Right kidney (tissue), 1 donor: ENCODE measurements at regions not wholly inside any gene's neighbourhood (a gene's known extent, or its start where the extent isn't known, plus 50 kb on each side); places are given as distances from the start of the nearest gene placed in this dataset.
"Not testable (repeated sequence)": the region's sequence is repeated elsewhere in the genome, so short reads cannot be mapped to it uniquely, and the experiment has no call there.

ENCODE experiments used
- DNase-seq: peaks from one replicate; pipeline ENCODE4 v3.0.0-alpha.2; 2016

GRCh38 chr5:169531631-169532030, 51.9 kb upstream of the SPDL1 start:
- no peak for DNase-seq

- DNase-seq, result no peak
These were observed 55.7 kb upstream of the SPDL1 start for GRCh38 chr5:169527863-169528262.

GRCh38 chr5:169527066-169527465, 56.5 kb upstream of the SPDL1 start:
- no peak for DNase-seq

GRCh38 chr5:169522851-169523250, 60.7 kb upstream of the SPDL1 start:
- DNase-seq, result no peak

- no peak for DNase-seq
These were observed 62.1 kb upstream of the SPDL1 start for GRCh38 chr5:169521366-169521983.

GRCh38 chr5:169519358-169519757, 64.2 kb upstream of the SPDL1 start:
- DNase-seq, result no peak

GRCh38 chr5:169518779-169519178, 64.8 kb upstream of the SPDL1 start:
- not testable (repeated sequence) for DNase-seq

- no peak for DNase-seq
These were observed 71.2 kb upstream of the SPDL1 start for GRCh38 chr5:169512385-169512784.

GRCh38 chr5:169511708-169512107, 71.9 kb upstream of the SPDL1 start:
- DNase-seq, result no peak

- no peak for DNase-seq
These were observed 76.5 kb upstream of the SPDL1 start for GRCh38 chr5:169507051-169507450.

- DNase-seq, result no peak
These were observed 79.7 kb upstream of the SPDL1 start for GRCh38 chr5:169503886-169504285.

GRCh38 chr5:169499990-169500505, 83.5 kb upstream of the SPDL1 start:
- DNase-seq, result no peak

GRCh38 chr5:169496878-169497277, 86.7 kb upstream of the SPDL1 start:
- DNase-seq, result no peak

GRCh38 chr5:169494941-169495548, 88.5 kb upstream of the SPDL1 start:
- DNase-seq, result no peak

- DNase-seq, result no peak
These were observed 89.1 kb upstream of the SPDL1 start for GRCh38 chr5:169494383-169494935.

- DNase-seq, result no peak
These were observed 109.3 kb upstream of the SPDL1 start for GRCh38 chr5:169474226-169474625.

GRCh38 chr5:169472544-169472943, 111.0 kb upstream of the SPDL1 start:
- no peak for DNase-seq

GRCh38 chr5:169471021-169471420, 112.6 kb upstream of the SPDL1 start:
- DNase-seq, result no peak

GRCh38 chr5:169467041-169467771, 116.4 kb upstream of the SPDL1 start:
- DNase-seq, result no peak

- no peak for DNase-seq
These were observed 122.7 kb upstream of the SPDL1 start for GRCh38 chr5:169460896-169461295.

GRCh38 chr5:169460123-169460522, 123.5 kb upstream of the SPDL1 start:
- DNase-seq, result no peak

GRCh38 chr5:169458221-169458620, 125.4 kb upstream of the SPDL1 start:
- DNase-seq, result no peak

GRCh38 chr5:169450464-169450863, 133.1 kb upstream of the SPDL1 start:
- DNase-seq, result no peak
